Bone marrow (tissue), 2 donors: ENCODE measurements at regions not wholly inside any gene's neighbourhood (a gene's known extent, or its start where the extent isn't known, plus 50 kb on each side); places are given as distances from the start of the nearest gene placed in this dataset.
"Not testable (repeated sequence)": the region's sequence is repeated elsewhere in the genome, so short reads cannot be mapped to it uniquely, and the experiment has no call there.

Experiments used
- DNase-seq, 2 donors: peaks; one replicate each; lab custom pipeline; 2025; lab: John Stamatoyannopoulos, UW

- no peak for DNase-seq
Measured at GRCh38 chr10:64320448-64320847, 799.2 kb downstream of the REEP3 start.

GRCh38 chr10:64329510-64329909 lies 808.3 kb downstream of the REEP3 start:
- no peak for DNase-seq

GRCh38 chr10:64332551-64332950 lies 811.4 kb downstream of the REEP3 start:
- DNase-seq: no peak

- no peak for DNase-seq
Measured at GRCh38 chr10:64334084-64334483, 812.9 kb downstream of the REEP3 start.

GRCh38 chr10:64344211-64344610 lies 823.0 kb downstream of the REEP3 start:
- no peak for DNase-seq

GRCh38 chr10:64345856-64346255 lies 824.7 kb downstream of the REEP3 start:
- DNase-seq: no peak

GRCh38 chr10:64346389-64346788 lies 825.2 kb downstream of the REEP3 start:
- DNase-seq: no peak

- DNase-seq: no peak
Measured at GRCh38 chr10:64350665-64351064, 829.5 kb downstream of the REEP3 start.

- DNase-seq: no peak
Measured at GRCh38 chr10:64358907-64359306, 837.7 kb downstream of the REEP3 start.

GRCh38 chr10:64360240-64360639 lies 839.0 kb downstream of the REEP3 start:
- DNase-seq: not testable (repeated sequence)

GRCh38 chr10:64363687-64364086 lies 842.5 kb downstream of the REEP3 start:
- no peak for DNase-seq

- DNase-seq: no peak
Measured at GRCh38 chr10:64365663-64366062, 844.5 kb downstream of the REEP3 start.

GRCh38 chr10:64368298-64368697 lies 847.1 kb downstream of the REEP3 start:
- no peak for DNase-seq

- DNase-seq: no peak
Measured at GRCh38 chr10:64369885-64370773, 848.9 kb downstream of the REEP3 start.

- no peak for DNase-seq
Measured at GRCh38 chr10:64374346-64374745, 853.1 kb downstream of the REEP3 start.

GRCh38 chr10:64376167-64376566 lies 855.0 kb downstream of the REEP3 start:
- DNase-seq: no peak

- DNase-seq: no peak
Measured at GRCh38 chr10:64379898-64380297, 858.7 kb downstream of the REEP3 start.

GRCh38 chr10:64385355-64385754 lies 864.2 kb downstream of the REEP3 start:
- no peak for DNase-seq

GRCh38 chr10:64394744-64395143 lies 873.5 kb downstream of the REEP3 start:
- no peak for DNase-seq

- no peak for DNase-seq
Measured at GRCh38 chr10:64396105-64396708, 875.0 kb downstream of the REEP3 start.

GRCh38 chr10:64397125-64397524 lies 875.9 kb downstream of the REEP3 start:
- no peak for DNase-seq

GRCh38 chr10:64408391-64409183 lies 887.4 kb downstream of the REEP3 start:
- DNase-seq: no peak

- DNase-seq: no peak
Measured at GRCh38 chr10:64409349-64409748, 888.1 kb downstream of the REEP3 start.
